ENCODE measurements at regions not wholly inside any gene's neighbourhood (a gene's known extent, or its start where the extent isn't known, plus 50 kb on each side); places are given as distances from the start of the nearest gene placed in this dataset.

- CTCF ChIA-PET, result interaction anchor here (0.6 kb wide), 1 partner anchor 463 kb away, joined by 5 read pairs; no protein-coding TSS in a partner anchor
Measured at GRCh38 chr14:22403296-22403695, 185.7 kb downstream of the DAD1 start.

GRCh38 chr14:22400655-22401259 is 188.3 kb downstream of the DAD1 start:
- Mint-ChIP-seq H3K4me3 (ENCODE audit: low read depth, unreplicated experiment) (no peak overlapping the region), H3K36me3 (ENCODE audit: insufficient read depth, unreplicated experiment) (no peaks in the 10 kb centered on the region), H3K4me1 (ENCODE audit: low read depth, unreplicated experiment) (peaks cover 16% of the 10 kb centered on the region), H3K27me3 (ENCODE audit: unreplicated experiment) (peaks cover 35% of the 10 kb centered on the region), H3K9me3 (ENCODE audit: low read depth, unreplicated experiment) (no peaks in the 10 kb centered on the region), H3K27ac (ENCODE audit: unreplicated experiment) (no peak overlapping the region)
- DNase-seq, result no peak
- CTCF ChIA-PET, result no interaction called here
- BruUV-seq (replicated peaks), result no TSS peak
- TF ChIP-seq CTCF (IDR thresholded peaks at IDR 0.05; ENCODE audit: unreplicated experiment), result no peak
- intact Hi-C loops (cut with micrococcal nuclease; ENCODE audit: unreplicated experiment), result no loop called here

More at GRCh38 chr14:22403296-22403695, 185.7 kb downstream of the DAD1 start:
- no peaks in the 10 kb centered on the region for H3K36me3 Mint-ChIP-seq (ENCODE audit: insufficient read depth, unreplicated experiment)
- no peak for TF ChIP-seq CTCF (IDR thresholded peaks at IDR 0.05; ENCODE audit: unreplicated experiment)
- no peak for DNase-seq
- no peak overlapping the region for H3K27ac Mint-ChIP-seq (ENCODE audit: unreplicated experiment)
- H3K4me3 Mint-ChIP-seq (ENCODE audit: low read depth, unreplicated experiment), result no peak overlapping the region
- no peaks in the 10 kb centered on the region for H3K9me3 Mint-ChIP-seq (ENCODE audit: low read depth, unreplicated experiment)
- no TSS peak for BruUV-seq (replicated peaks)
- intact Hi-C loops (cut with micrococcal nuclease; ENCODE audit: unreplicated experiment), result no loop called here
- H3K4me1 Mint-ChIP-seq (ENCODE audit: low read depth, unreplicated experiment), result peaks cover 22% of the 10 kb centered on the region
- H3K27me3 Mint-ChIP-seq (ENCODE audit: unreplicated experiment), result peaks cover 35% of the 10 kb centered on the region

GRCh38 chr14:22399776-22400175 is 189.2 kb downstream of the DAD1 start:
- CTCF ChIA-PET, result no interaction called here
- intact Hi-C loops (cut with micrococcal nuclease; ENCODE audit: unreplicated experiment), result no loop called here

GRCh38 chr14:22397221-22397737 is 191.7 kb downstream of the DAD1 start:
- no TSS peak for BruUV-seq (replicated peaks)
- no peak for DNase-seq
- Mint-ChIP-seq H3K4me1 (ENCODE audit: low read depth, unreplicated experiment) (peaks cover 2% of the 10 kb centered on the region), H3K27me3 (ENCODE audit: unreplicated experiment) (peaks cover 40% of the 10 kb centered on the region), H3K27ac (ENCODE audit: unreplicated experiment) (no peak overlapping the region), H3K4me3 (ENCODE audit: low read depth, unreplicated experiment) (no peak overlapping the region), H3K36me3 (ENCODE audit: insufficient read depth, unreplicated experiment) (no peaks in the 10 kb centered on the region), H3K9me3 (ENCODE audit: low read depth, unreplicated experiment) (no peaks in the 10 kb centered on the region)
- TF ChIP-seq CTCF (IDR thresholded peaks at IDR 0.05; ENCODE audit: unreplicated experiment), result no peak
- intact Hi-C loops (cut with micrococcal nuclease; ENCODE audit: unreplicated experiment), result no loop called here
- CTCF ChIA-PET, result no interaction called here

More at GRCh38 chr14:22399776-22400175, 189.2 kb downstream of the DAD1 start:
- no TSS peak for BruUV-seq (replicated peaks)
- no peaks in the 10 kb centered on the region for H3K36me3 Mint-ChIP-seq (ENCODE audit: insufficient read depth, unreplicated experiment)
- no peak for TF ChIP-seq CTCF (IDR thresholded peaks at IDR 0.05; ENCODE audit: unreplicated experiment)
- H3K4me3 Mint-ChIP-seq (ENCODE audit: low read depth, unreplicated experiment), result no peak overlapping the region
- no peak for DNase-seq
- H3K27ac Mint-ChIP-seq (ENCODE audit: unreplicated experiment), result no peak overlapping the region
- peaks cover 44% of the 10 kb centered on the region for H3K27me3 Mint-ChIP-seq (ENCODE audit: unreplicated experiment)
- no peaks in the 10 kb centered on the region for H3K9me3 Mint-ChIP-seq (ENCODE audit: low read depth, unreplicated experiment)
- peaks cover 14% of the 10 kb centered on the region for H3K4me1 Mint-ChIP-seq (ENCODE audit: low read depth, unreplicated experiment)

All from Calu3 (cell line).